ENCODE measurements at regions not wholly inside any gene's neighbourhood (a gene's known extent, or its start where the extent isn't known, plus 50 kb on each side); places are given as distances from the start of the nearest gene placed in this dataset.

- H3K36me3 ChIP-seq, result no peaks in the 10 kb centered on the region
- intact Hi-C loops (cut with DNase I), result no loop called here
- no peak for DNase-seq
- H3K4me3 ChIP-seq, result no peak overlapping the region
- TF ChIP-seq POLR2AphosphoS5 (IDR thresholded peaks at IDR 0.05), result no peak
- TF ChIP-seq POLR2A (IDR thresholded peaks at IDR 0.05), result no peak
- TF ChIP-seq CTCF (IDR thresholded peaks at IDR 0.05), result no peak
- no peak for TF ChIP-seq EP300 (IDR thresholded peaks at IDR 0.05)
- H3K27me3 ChIP-seq, result no peaks in the 10 kb centered on the region
- no peak overlapping the region for H3K27ac ChIP-seq
- WGBS, 2 donors, result 47 to 70% methylated on average over 8 of the region's 8 CpGs
- peaks cover 0 to 8% (median 0%) of the 10 kb centered on the region in 4 donors for H3K9me3 ChIP-seq
- peaks cover 0 to 10% (median 2%) of the 10 kb centered on the region in 4 donors for H3K4me1 ChIP-seq
Observed at GRCh38 chr18:56199580-56200330, 438.6 kb downstream of the TXNL1 start.

GRCh38 chr18:56197241-56197859, 441.0 kb downstream of the TXNL1 start:
- no peaks in the 10 kb centered on the region for H3K27me3 ChIP-seq
- H3K9me3 ChIP-seq, result no peaks in the 10 kb centered on the region
- intact Hi-C loops (cut with DNase I), result no loop called here
- H3K4me1 ChIP-seq, result peaks cover 0 to 5% (median under 1%) of the 10 kb centered on the region in 4 donors
- no peak overlapping the region for H3K27ac ChIP-seq
- no peak for TF ChIP-seq POLR2AphosphoS5 (IDR thresholded peaks at IDR 0.05)
- TF ChIP-seq EP300 (IDR thresholded peaks at IDR 0.05), result no peak
- no peak for TF ChIP-seq CTCF (IDR thresholded peaks at IDR 0.05)
- no peak for TF ChIP-seq POLR2A (IDR thresholded peaks at IDR 0.05)
- DNase-seq, result no peak
- no peak overlapping the region for H3K4me3 ChIP-seq
- H3K36me3 ChIP-seq, result no peaks in the 10 kb centered on the region
- 79 to 83% methylated on average over 6 of the region's 6 CpGs for WGBS, 2 donors

- WGBS, 2 donors, result 84 to 87% methylated on average over 1 of the region's 1 CpG
- H3K27me3 ChIP-seq, result no peaks in the 10 kb centered on the region
Observed at GRCh38 chr18:56196495-56197225, 441.7 kb downstream of the TXNL1 start.

GRCh38 chr18:56191334-56191733, 447.1 kb downstream of the TXNL1 start:
- Histone ChIP-seq H3K27ac (no peak overlapping the region), H3K36me3 (no peaks in the 10 kb centered on the region), H3K27me3 (no peaks in the 10 kb centered on the region), H3K4me3 (no peak overlapping the region), H3K9me3 (no peaks in the 10 kb centered on the region), H3K4me1 (no peaks in the 10 kb centered on the region)
- no peak for DNase-seq
- TF ChIP-seq POLR2AphosphoS5 (IDR thresholded peaks at IDR 0.05) (no peak), EP300 (IDR thresholded peaks at IDR 0.05) (no peak)
- intact Hi-C loops (cut with DNase I), result no loop called here
- 73 to 85% methylated on average over 5 of the region's 5 CpGs for WGBS, 2 donors

More at GRCh38 chr18:56196495-56197225, 441.7 kb downstream of the TXNL1 start:
- Histone ChIP-seq H3K4me1 (no peaks in the 10 kb centered on the region), H3K27ac (no peak overlapping the region), H3K9me3 (no peaks in the 10 kb centered on the region), H3K36me3 (no peaks in the 10 kb centered on the region), H3K4me3 (no peak overlapping the region)
- TF ChIP-seq CTCF (IDR thresholded peaks at IDR 0.05) (no peak), POLR2A (IDR thresholded peaks at IDR 0.05) (no peak), POLR2AphosphoS5 (IDR thresholded peaks at IDR 0.05) (no peak), EP300 (IDR thresholded peaks at IDR 0.05) (no peak)
- intact Hi-C loops (cut with DNase I), result no loop called here
- no peak for DNase-seq

GRCh38 chr18:56189615-56190014, 448.8 kb downstream of the TXNL1 start:
- Histone ChIP-seq H3K27ac (no peak overlapping the region), H3K27me3 (no peaks in the 10 kb centered on the region), H3K4me1 (no peaks in the 10 kb centered on the region), H3K4me3 (no peak overlapping the region), H3K36me3 (no peaks in the 10 kb centered on the region), H3K9me3 (no peaks in the 10 kb centered on the region)
- WGBS, 2 donors, result 95 to 96% methylated on average over 20 of the region's 20 CpGs
- intact Hi-C loops (cut with DNase I), result no loop called here
- TF ChIP-seq POLR2A (IDR thresholded peaks at IDR 0.05) (no peak), EP300 (IDR thresholded peaks at IDR 0.05) (no peak), CTCF (IDR thresholded peaks at IDR 0.05) (no peak), POLR2AphosphoS5 (IDR thresholded peaks at IDR 0.05) (no peak)
- no peak for DNase-seq

Measured in sigmoid colon (tissue), 6 donors.